HCT116 (cell line): ENCODE measurements at regions not wholly inside any gene's neighbourhood (a gene's known extent, or its start where the extent isn't known, plus 50 kb on each side); places are given as distances from the start of the nearest gene placed in this dataset.

Experiments
- ATAC-seq: fragments of 200-7000 bp; cut with Tn5 transposase; 2 replicates; pipeline ENCODE4 v1.9.1; 2020; ENCODE audit warnings: mild to moderate bottlenecking, moderate library complexity
- BruUV-seq: library from RNA; stranded (reverse); fragments of 400-500 nt; replicated peaks from 2 replicates; lab custom pipeline; 2021; lab: Mats Ljungman, UMichigan
- CTCF ChIA-PET: fragments of 300-600 bp; sonication (Branson Sonifier 250); formaldehyde crosslinking; loops from one replicate; lab custom pipeline; 2021; ENCODE audit warnings: antibody characterized with exemption; lab: Charles Lee
- POLR2A ChIA-PET: fragments of 300-600, 350-600 bp; sonication (Branson Sonifier 250); formaldehyde crosslinking; loops from one replicate; lab custom pipeline; 2021; ENCODE audit warnings: antibody characterized with exemption; lab: Charles Lee
- RAD21 ChIA-PET, 2 experiments: fragments of 300-600 bp; sonication (Branson Sonifier 250); formaldehyde crosslinking; loops; one replicate each; lab custom pipeline; 2023; ENCODE audit warnings: low total read pairs in 2 of 2; ENCODE audit not compliant: uncharacterized antibody in 2 of 2, unreplicated experiment in 2 of 2, low non-redundant PET in 1 of 2; lab: Charles Lee
- DNase-seq: peaks from one replicate; pipeline ENCODE4 v3.0.0-alpha.2; 2010; ENCODE audit warnings: low read depth, low spot score
- H2AFZ ChIP-seq: fragments of 200-600 bp; shearing (Covaris generic), sonication (generic); 2 replicates; pipeline ENCODE4 v1.6.1; 2017; ENCODE audit warnings: low read depth, mixed run types, mixed read lengths, antibody characterized with exemption, low read length; ENCODE audit not compliant: poor library complexity, severe bottlenecking
- H3K27ac ChIP-seq: 2 replicates; pipeline ENCODE4 v1.5.1; 2012; ENCODE audit warnings: low read depth, low read length
- H3K27me3 ChIP-seq: fragments of 200-600 bp; sonication (generic); 2 replicates; pipeline ENCODE4 v1.6.1; 2016; ENCODE audit warnings: mixed run types, low read length, mixed read lengths; ENCODE audit not compliant: insufficient read depth
- H3K36me3 ChIP-seq, 2 experiments: fragments of 200-500 bp in 1 of 2; fragments of 200-600 bp in 1 of 2; sonication (Bioruptor generic) in 1 of 2; sonication (generic) in 1 of 2; 2 replicates each; pipeline versions ENCODE4 v1.5.1 to v1.6.1; 2014 to 2016; ENCODE audit warnings: low read length in 2 of 2, inconsistent platforms in 1 of 2, mixed read lengths in 1 of 2, mixed run types in 1 of 2; ENCODE audit not compliant: insufficient read depth in 2 of 2, control insufficient read depth in 1 of 2
- H3K4me1 ChIP-seq, 2 experiments: fragments of 200-600 bp in 1 of 2; sonication (generic) in 1 of 2; 2 replicates each; pipeline versions ENCODE4 v1.5.1 to v1.6.1; 2012 to 2017; ENCODE audit warnings: low read length in 2 of 2, inconsistent platforms in 1 of 2, mild to moderate bottlenecking in 1 of 2, mixed read lengths in 1 of 2, mixed run types in 1 of 2, moderate library complexity in 1 of 2; ENCODE audit not compliant: insufficient read depth in 2 of 2, control insufficient read depth in 1 of 2
- H3K4me2 ChIP-seq: fragments of 200-600 bp; sonication (generic); 2 replicates; pipeline ENCODE4 v1.6.1; 2017; ENCODE audit warnings: mixed run types, low read length, mixed read lengths
- H3K4me3 ChIP-seq, 2 experiments: fragments of 200-600 bp in 1 of 2; sonication (generic) in 1 of 2; replicated peaks in 1 of 2; 2 replicates each; pipeline ENCODE4 v1.5.1; 2011 to 2016; ENCODE audit warnings: low read length in 2 of 2, control low read depth in 1 of 2, low read depth in 1 of 2, mild to moderate bottlenecking in 1 of 2, mixed read lengths in 1 of 2, mixed run types in 1 of 2
- H3K79me2 ChIP-seq: fragments of 200-600 bp; sonication (generic); 2 replicates; pipeline ENCODE4 v1.6.1; 2017; ENCODE audit warnings: mild to moderate bottlenecking, mixed run types, low read length, moderate library complexity, mixed read lengths; ENCODE audit not compliant: insufficient read depth
- H3K9ac ChIP-seq: fragments of 200-600 bp; sonication (generic); 2 replicates; pipeline ENCODE4 v1.6.1; 2016; ENCODE audit warnings: low read length, mixed read lengths
- H3K9me2 ChIP-seq: fragments of 200-600 bp; sonication (generic), shearing (Covaris generic); 2 replicates; pipeline ENCODE4 v1.6.1; 2017; ENCODE audit warnings: mixed run types, mild to moderate bottlenecking, moderate library complexity; ENCODE audit not compliant: insufficient read depth
- H3K9me3 ChIP-seq, 2 experiments: fragments of 200-500 bp in 1 of 2; fragments of 200-600 bp in 1 of 2; sonication (Bioruptor generic) in 1 of 2; sonication (generic) in 1 of 2; 2 replicates each; pipeline ENCODE4 v1.6.1; 2014 to 2017; ENCODE audit warnings: low read length in 2 of 2, mixed read lengths in 2 of 2, inconsistent platforms in 1 of 2, low read depth in 1 of 2, mild to moderate bottlenecking in 1 of 2, mixed run types in 1 of 2, moderate library complexity in 1 of 2; ENCODE audit not compliant: control insufficient read depth in 1 of 2, insufficient read depth in 1 of 2
- H4K20me1 ChIP-seq: fragments of 200-600 bp; sonication (generic), shearing (Covaris generic); 2 replicates; pipeline ENCODE4 v1.6.1; 2017; ENCODE audit warnings: mixed run types, mild to moderate bottlenecking, moderate library complexity; ENCODE audit not compliant: insufficient read depth
- ATF3 ChIP-seq: IDR thresholded peaks from 2 replicates; pipeline ENCODE4 v1.6.1; 2012
- CBX3 ChIP-seq: IDR thresholded peaks from 2 replicates; pipeline ENCODE4 v1.6.1; 2012; ENCODE audit warnings: low read depth
- EGR1 ChIP-seq: IDR thresholded peaks from 2 replicates; pipeline ENCODE4 v1.6.1; 2012; ENCODE audit warnings: low read depth
- ELF1 ChIP-seq: IDR thresholded peaks from 2 replicates; pipeline ENCODE4 v1.6.1; 2012; ENCODE audit warnings: low read depth, borderline replicate concordance
- EZH2phosphoT487 ChIP-seq: fragments of 200-600 bp; IDR thresholded peaks from 2 replicates; pipeline ENCODE4 v1.6.1; 2018; ENCODE audit warnings: antibody characterized with exemption, borderline replicate concordance
- JUND ChIP-seq: IDR thresholded peaks from 2 replicates; pipeline ENCODE4 v1.6.1; 2012
- POLR2AphosphoS5 ChIP-seq: IDR thresholded peaks from 2 replicates; pipeline ENCODE4 v1.6.1; 2011; ENCODE audit warnings: mild to moderate bottlenecking, low read depth, low read length, moderate library complexity
- RAD21 ChIP-seq: IDR thresholded peaks from 2 replicates; pipeline ENCODE4 v1.6.1; 2012; ENCODE audit warnings: low read depth, mild to moderate bottlenecking
- SIN3A ChIP-seq: IDR thresholded peaks from 2 replicates; pipeline ENCODE4 v1.6.1; 2012; ENCODE audit warnings: low read depth
- SP1 ChIP-seq: IDR thresholded peaks from 2 replicates; pipeline ENCODE4 v1.6.1; 2012; ENCODE audit warnings: low read depth
- SRF ChIP-seq: IDR thresholded peaks from 2 replicates; pipeline ENCODE4 v1.6.1; 2012; ENCODE audit warnings: low read depth
- TCF7L2 ChIP-seq: IDR thresholded peaks from 2 replicates; pipeline ENCODE4 v1.7.0; 2011; ENCODE audit warnings: borderline replicate concordance, inconsistent platforms; ENCODE audit not compliant: insufficient read depth, insufficient read length; ENCODE audit errors: extremely low read depth
- ZFX ChIP-seq: fragments of 450-650 bp; IDR thresholded peaks from 2 replicates; pipeline ENCODE4 v1.6.1; 2017
- intact Hi-C: fragments of 100-400 bp; cut with micrococcal nuclease; formaldehyde crosslinking; loops from 2 replicates; pipeline ENCODE4 v1.10.0; 2022
- TF ChIP-seq, protein P1 (sequence below): IDR thresholded peaks from 2 replicates; pipeline ENCODE4 v1.6.1; 2012; ENCODE audit warnings: low read depth
- TF ChIP-seq, protein P2 (sequence below), 3 experiments: fragments of 200-600 bp in 1 of 3; sonication (generic) in 1 of 3; IDR thresholded peaks in 2 of 3; conservative IDR thresholded peaks in 1 of 3; 2 replicates each; pipeline ENCODE4 v1.5.1; 2012 to 2017; ENCODE audit warnings: low read depth in 2 of 3, low read length in 2 of 3, antibody characterized with exemption in 1 of 3, borderline replicate concordance in 1 of 3, control low read depth in 1 of 3, mild to moderate bottlenecking in 1 of 3, mixed read lengths in 1 of 3, mixed run types in 1 of 3, moderate library complexity in 1 of 3; ENCODE audit not compliant: insufficient read depth in 1 of 3

DNA sequence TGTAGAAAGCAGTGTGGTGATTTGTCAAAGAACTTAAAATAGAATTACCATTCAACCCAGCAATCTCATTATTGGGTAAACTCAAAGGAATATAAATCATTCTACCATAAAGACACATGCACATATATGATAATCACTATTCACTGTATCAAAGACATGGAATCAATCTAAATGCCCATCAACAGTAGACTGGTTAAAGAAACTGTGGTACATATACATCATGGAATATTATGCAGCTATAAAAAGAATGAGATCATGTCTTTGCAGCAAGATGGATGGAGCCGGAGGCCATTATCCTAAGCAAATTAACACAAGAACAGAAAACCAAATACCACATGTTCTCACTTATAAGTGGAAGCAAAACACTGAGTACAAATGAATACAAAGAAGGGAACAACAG lies 281.5 kb upstream of the MAGI2 start:
- ChIA-PET RAD21 (no interaction called here), POLR2A (no interaction called here), CTCF (no interaction called here)
- no peaks in the 10 kb centered on the region for H3K9me2 ChIP-seq
- no peak overlapping the region for H2AFZ ChIP-seq
- intact Hi-C loops = no loop called here
- no peak for TF ChIP-seq SRF
- TF ChIP-seq ATF3 = no peak
- no peak for TF ChIP-seq EGR1
- no peak for TF ChIP-seq SIN3A
- ATAC-seq (no peak), DNase-seq (no peak)
- no peak overlapping the region for H3K27ac ChIP-seq
- no peak overlapping the region for H3K4me2 ChIP-seq
- H3K4me1 ChIP-seq = no peaks in the 10 kb centered on the region
- peaks cover 0 to 6% of the 10 kb centered on the region in 2 experiments; a peak in 1 of 4 replicates for H3K9me3 ChIP-seq
- H3K9ac ChIP-seq = no peak overlapping the region
- no peaks in the 10 kb centered on the region for H3K27me3 ChIP-seq
- no peaks in the 10 kb centered on the region for H3K36me3 ChIP-seq
- no peak overlapping the region for H3K4me3 ChIP-seq
- no peaks in the 10 kb centered on the region for H3K79me2 ChIP-seq
- no TSS peak for BruUV-seq
- H4K20me1 ChIP-seq = no peaks in the 10 kb centered on the region

- ChIA-PET CTCF (no interaction called here), RAD21 (no interaction called here), POLR2A (no interaction called here)
- H3K27ac ChIP-seq = no peak overlapping the region
- peaks cover 0 to 6% of the 10 kb centered on the region in 2 experiments; a peak in 1 of 4 replicates for H3K9me3 ChIP-seq
- no peak for ATAC-seq
- H3K27me3 ChIP-seq = no peaks in the 10 kb centered on the region
- no peak overlapping the region for H3K9ac ChIP-seq
- no peak overlapping the region for H2AFZ ChIP-seq
- H4K20me1 ChIP-seq = no peaks in the 10 kb centered on the region
- no peak overlapping the region for H3K4me3 ChIP-seq
- no peak for DNase-seq
- H3K36me3 ChIP-seq = no peaks in the 10 kb centered on the region
- TF ChIP-seq JUND (no peak), SP1 (no peak), POLR2AphosphoS5 (no peak), EGR1 (no peak), SIN3A (no peak), ATF3 (no peak), ELF1 (no peak), CBX3 (no peak), EZH2phosphoT487 (no peak), TCF7L2 (no peak), ZFX (no peak), RAD21 (no peak)
- TF ChIP-seq, protein P1, sequence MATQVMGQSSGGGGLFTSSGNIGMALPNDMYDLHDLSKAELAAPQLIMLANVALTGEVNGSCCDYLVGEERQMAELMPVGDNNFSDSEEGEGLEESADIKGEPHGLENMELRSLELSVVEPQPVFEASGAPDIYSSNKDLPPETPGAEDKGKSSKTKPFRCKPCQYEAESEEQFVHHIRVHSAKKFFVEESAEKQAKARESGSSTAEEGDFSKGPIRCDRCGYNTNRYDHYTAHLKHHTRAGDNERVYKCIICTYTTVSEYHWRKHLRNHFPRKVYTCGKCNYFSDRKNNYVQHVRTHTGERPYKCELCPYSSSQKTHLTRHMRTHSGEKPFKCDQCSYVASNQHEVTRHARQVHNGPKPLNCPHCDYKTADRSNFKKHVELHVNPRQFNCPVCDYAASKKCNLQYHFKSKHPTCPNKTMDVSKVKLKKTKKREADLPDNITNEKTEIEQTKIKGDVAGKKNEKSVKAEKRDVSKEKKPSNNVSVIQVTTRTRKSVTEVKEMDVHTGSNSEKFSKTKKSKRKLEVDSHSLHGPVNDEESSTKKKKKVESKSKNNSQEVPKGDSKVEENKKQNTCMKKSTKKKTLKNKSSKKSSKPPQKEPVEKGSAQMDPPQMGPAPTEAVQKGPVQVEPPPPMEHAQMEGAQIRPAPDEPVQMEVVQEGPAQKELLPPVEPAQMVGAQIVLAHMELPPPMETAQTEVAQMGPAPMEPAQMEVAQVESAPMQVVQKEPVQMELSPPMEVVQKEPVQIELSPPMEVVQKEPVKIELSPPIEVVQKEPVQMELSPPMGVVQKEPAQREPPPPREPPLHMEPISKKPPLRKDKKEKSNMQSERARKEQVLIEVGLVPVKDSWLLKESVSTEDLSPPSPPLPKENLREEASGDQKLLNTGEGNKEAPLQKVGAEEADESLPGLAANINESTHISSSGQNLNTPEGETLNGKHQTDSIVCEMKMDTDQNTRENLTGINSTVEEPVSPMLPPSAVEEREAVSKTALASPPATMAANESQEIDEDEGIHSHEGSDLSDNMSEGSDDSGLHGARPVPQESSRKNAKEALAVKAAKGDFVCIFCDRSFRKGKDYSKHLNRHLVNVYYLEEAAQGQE = no peak
- TF ChIP-seq, protein P2, sequence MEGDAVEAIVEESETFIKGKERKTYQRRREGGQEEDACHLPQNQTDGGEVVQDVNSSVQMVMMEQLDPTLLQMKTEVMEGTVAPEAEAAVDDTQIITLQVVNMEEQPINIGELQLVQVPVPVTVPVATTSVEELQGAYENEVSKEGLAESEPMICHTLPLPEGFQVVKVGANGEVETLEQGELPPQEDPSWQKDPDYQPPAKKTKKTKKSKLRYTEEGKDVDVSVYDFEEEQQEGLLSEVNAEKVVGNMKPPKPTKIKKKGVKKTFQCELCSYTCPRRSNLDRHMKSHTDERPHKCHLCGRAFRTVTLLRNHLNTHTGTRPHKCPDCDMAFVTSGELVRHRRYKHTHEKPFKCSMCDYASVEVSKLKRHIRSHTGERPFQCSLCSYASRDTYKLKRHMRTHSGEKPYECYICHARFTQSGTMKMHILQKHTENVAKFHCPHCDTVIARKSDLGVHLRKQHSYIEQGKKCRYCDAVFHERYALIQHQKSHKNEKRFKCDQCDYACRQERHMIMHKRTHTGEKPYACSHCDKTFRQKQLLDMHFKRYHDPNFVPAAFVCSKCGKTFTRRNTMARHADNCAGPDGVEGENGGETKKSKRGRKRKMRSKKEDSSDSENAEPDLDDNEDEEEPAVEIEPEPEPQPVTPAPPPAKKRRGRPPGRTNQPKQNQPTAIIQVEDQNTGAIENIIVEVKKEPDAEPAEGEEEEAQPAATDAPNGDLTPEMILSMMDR (IDR thresholded peaks at IDR 0.05 in 2 of 3, conservative IDR thresholded peaks at IDR 0.05 in 1 of 3; ENCODE audit: borderline replicate concordance in 1 of 3, insufficient read depth in 1 of 3, low read depth in 2 of 3, low read length in 2 of 3) = no peak
- no TSS peak for BruUV-seq
- H3K9me2 ChIP-seq = no peaks in the 10 kb centered on the region
- H3K4me1 ChIP-seq = no peaks in the 10 kb centered on the region
- no peak overlapping the region for H3K4me2 ChIP-seq
- intact Hi-C loops = no loop called here
- H3K79me2 ChIP-seq = no peaks in the 10 kb centered on the region
Measured at GRCh38 chr7:79734181-79734580, 280.7 kb upstream of the MAGI2 start.
